SK-N-SH treated with all-trans-retinoic acid at 6 μM for 48 hours (cell line): ENCODE measurements at regions not wholly inside any gene's neighbourhood (a gene's known extent, or its start where the extent isn't known, plus 50 kb on each side); places are given as distances from the start of the nearest gene placed in this dataset.
"Not testable (repeated sequence)": the region's sequence is repeated elsewhere in the genome, so short reads cannot be mapped to it uniquely, and the experiment has no call there.

Source experiments
- ATAC-seq: fragments of 200-7000 bp; cut with Tn5 transposase; 3 replicates; pipeline ENCODE4 v1.9.1; 2020; ENCODE audit warnings: mild to moderate bottlenecking, moderate library complexity
- ARNTL ChIP-seq: fragments of 450-650 bp; formaldehyde crosslinking; IDR thresholded peaks from 2 replicates; pipeline ENCODE4 v1.5.0; 2020; ENCODE audit warnings: low read depth, mild to moderate bottlenecking, moderate library complexity, borderline replicate concordance
- BACH2 ChIP-seq: fragments of 250-450 bp; sonication (Bioruptor Pico); IDR thresholded peaks from 2 replicates; pipeline ENCODE4 v1.9.0; 2021; ENCODE audit warnings: mild to moderate bottlenecking, borderline replicate concordance
- CREB5 ChIP-seq: fragments of 250-450 bp; sonication (Bioruptor Pico); IDR thresholded peaks from 2 replicates; pipeline ENCODE4 v1.5.1; 2020; ENCODE audit warnings: low read depth, mild to moderate bottlenecking, moderate library complexity
- CSDC2 ChIP-seq: fragments of 250-450 bp; sonication (Bioruptor Pico); IDR thresholded peaks from 2 replicates; pipeline ENCODE4 v1.5.0; 2020; ENCODE audit warnings: mild to moderate bottlenecking, moderate library complexity
- ESRRG ChIP-seq: fragments of 250-450 bp; sonication (Bioruptor Pico); IDR thresholded peaks from 2 replicates; pipeline ENCODE4 v1.6.1; 2021; ENCODE audit warnings: mild to moderate bottlenecking
- GLIS3 ChIP-seq: fragments of 250-450 bp; sonication (Bioruptor Pico); IDR thresholded peaks from 2 replicates; pipeline ENCODE4 v1.5.0; 2020; ENCODE audit warnings: mild to moderate bottlenecking, moderate library complexity
- ISL1 ChIP-seq: fragments of 250-450 bp; sonication (Bioruptor Pico); IDR thresholded peaks from 2 replicates; pipeline ENCODE4 v2.1.2; 2022; ENCODE audit warnings: mild to moderate bottlenecking, moderate library complexity
- OSR1 ChIP-seq: fragments of 250-450 bp; sonication (Bioruptor Pico); IDR thresholded peaks from 2 replicates; pipeline ENCODE4 v1.8.0; 2022; ENCODE audit warnings: moderate library complexity, mild to moderate bottlenecking, inconsistent platforms
- PPARA ChIP-seq: fragments of 250-450 bp; sonication (Bioruptor Pico); IDR thresholded peaks from 2 replicates; pipeline ENCODE4 v1.5.0; 2020; ENCODE audit warnings: mild to moderate bottlenecking, borderline replicate concordance
- RARB ChIP-seq: fragments of 250-450 bp; sonication (Bioruptor Pico); IDR thresholded peaks from 2 replicates; pipeline ENCODE4 v1.8.0; 2021; ENCODE audit warnings: mild to moderate bottlenecking, moderate library complexity
- SNAI2 ChIP-seq: fragments of 250-450 bp; sonication (Bioruptor Pico); IDR thresholded peaks from 2 replicates; pipeline ENCODE4 v1.5.0; 2020; ENCODE audit warnings: mild to moderate bottlenecking, moderate library complexity
- TCF4 ChIP-seq: fragments of 250-450 bp; sonication (Bioruptor Pico); IDR thresholded peaks from 2 replicates; pipeline ENCODE4 v1.8.0; 2021; ENCODE audit warnings: mild to moderate bottlenecking, moderate library complexity, borderline replicate concordance
- TOX ChIP-seq: fragments of 250-450 bp; sonication (Bioruptor Pico); IDR thresholded peaks from 2 replicates; pipeline ENCODE4 v1.8.0; 2021; ENCODE audit warnings: mild to moderate bottlenecking, moderate library complexity, borderline replicate concordance
- ZC3H10 ChIP-seq: fragments of 250-450 bp; sonication (Bioruptor Pico); IDR thresholded peaks from 2 replicates; pipeline ENCODE4 v1.5.1; 2021; ENCODE audit warnings: mild to moderate bottlenecking, moderate library complexity
- ZFP3 ChIP-seq: fragments of 250-450 bp; sonication (Bioruptor Pico); IDR thresholded peaks from 2 replicates; pipeline ENCODE4 v1.5.0; 2020; ENCODE audit warnings: mild to moderate bottlenecking, moderate library complexity
- ZFP30 ChIP-seq: fragments of 450-650 bp; formaldehyde crosslinking; IDR thresholded peaks from 2 replicates; pipeline ENCODE4 v1.5.0; 2022; ENCODE audit warnings: mild to moderate bottlenecking, moderate library complexity
- ZNF70 ChIP-seq: fragments of 450-650 bp; formaldehyde crosslinking; IDR thresholded peaks from 2 replicates; pipeline ENCODE4 v1.5.0; 2020; ENCODE audit warnings: mild to moderate bottlenecking, moderate library complexity
- ZNF8 ChIP-seq: fragments of 450-650 bp; formaldehyde crosslinking; IDR thresholded peaks from 2 replicates; pipeline ENCODE4 v1.5.0; 2020; ENCODE audit warnings: mild to moderate bottlenecking, moderate library complexity
- TF ChIP-seq, protein P1 (sequence below): fragments of 250-450 bp; sonication (Bioruptor Pico); IDR thresholded peaks from 2 replicates; pipeline ENCODE4 v1.8.0; 2020; ENCODE audit warnings: mild to moderate bottlenecking, moderate library complexity, borderline replicate concordance
- TF ChIP-seq, protein P2 (sequence below): fragments of 250-450 bp; sonication (Bioruptor Pico); IDR thresholded peaks from 2 replicates; pipeline ENCODE4 v1.5.0; 2020; ENCODE audit warnings: mild to moderate bottlenecking, moderate library complexity

DNA sequence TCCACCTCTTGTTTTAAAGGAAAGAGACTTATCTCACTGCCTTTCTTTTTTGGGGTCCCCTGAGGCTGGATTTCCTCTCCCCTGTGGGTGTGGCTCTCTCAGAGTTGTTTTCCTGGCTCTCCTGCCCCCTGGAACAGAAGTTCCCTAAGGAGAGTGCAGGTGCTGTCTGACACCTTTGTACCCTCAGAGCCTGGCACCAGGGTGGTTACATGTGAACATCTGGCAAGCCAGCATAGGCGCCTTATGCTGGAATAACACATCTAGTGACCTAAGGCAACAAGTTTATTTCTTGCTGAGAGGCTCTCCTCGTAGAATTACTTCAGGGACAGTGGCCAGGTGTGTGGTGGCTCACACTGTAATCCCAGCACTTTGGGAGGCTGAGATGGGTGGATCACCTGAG lies 172.9 kb upstream of the PTCH1 start (continued):
- TF ChIP-seq, protein P1, sequence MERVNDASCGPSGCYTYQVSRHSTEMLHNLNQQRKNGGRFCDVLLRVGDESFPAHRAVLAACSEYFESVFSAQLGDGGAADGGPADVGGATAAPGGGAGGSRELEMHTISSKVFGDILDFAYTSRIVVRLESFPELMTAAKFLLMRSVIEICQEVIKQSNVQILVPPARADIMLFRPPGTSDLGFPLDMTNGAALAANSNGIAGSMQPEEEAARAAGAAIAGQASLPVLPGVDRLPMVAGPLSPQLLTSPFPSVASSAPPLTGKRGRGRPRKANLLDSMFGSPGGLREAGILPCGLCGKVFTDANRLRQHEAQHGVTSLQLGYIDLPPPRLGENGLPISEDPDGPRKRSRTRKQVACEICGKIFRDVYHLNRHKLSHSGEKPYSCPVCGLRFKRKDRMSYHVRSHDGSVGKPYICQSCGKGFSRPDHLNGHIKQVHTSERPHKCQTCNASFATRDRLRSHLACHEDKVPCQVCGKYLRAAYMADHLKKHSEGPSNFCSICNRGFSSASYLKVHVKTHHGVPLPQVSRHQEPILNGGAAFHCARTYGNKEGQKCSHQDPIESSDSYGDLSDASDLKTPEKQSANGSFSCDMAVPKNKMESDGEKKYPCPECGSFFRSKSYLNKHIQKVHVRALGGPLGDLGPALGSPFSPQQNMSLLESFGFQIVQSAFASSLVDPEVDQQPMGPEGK (CRISPR knock-in tag): no peak

DNA sequence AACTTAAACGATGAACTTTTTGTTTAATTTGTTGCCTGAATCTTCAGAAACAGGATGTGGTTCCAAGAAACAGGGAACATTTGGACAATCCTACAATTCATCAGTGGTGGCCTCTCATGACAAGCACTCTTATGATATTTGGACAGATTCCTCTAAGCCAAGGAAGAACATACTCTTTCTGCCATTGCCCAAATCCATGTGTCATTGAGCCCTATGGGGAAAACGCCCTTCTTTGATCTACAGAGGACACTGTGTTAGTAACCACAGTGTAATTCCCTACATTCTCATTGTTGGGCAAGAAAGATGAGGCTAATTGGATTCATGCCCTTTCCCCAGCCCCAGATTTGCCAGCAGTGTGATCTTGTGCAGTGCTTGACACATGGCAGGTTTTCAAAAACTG lies 167.7 kb upstream of the PTCH1 start:
- no peak for ATAC-seq
- TF ChIP-seq ZC3H10 (CRISPR knock-in tag) (no peak), ARNTL (CRISPR knock-in tag) (no peak), ZNF8 (no peak), RARB (no peak), SNAI2 (CRISPR knock-in tag) (no peak), GLIS3 (CRISPR knock-in tag) (no peak), ZFP30 (CRISPR knock-in tag) (no peak), ISL1 (no peak), ZNF70 (no peak), CREB5 (CRISPR knock-in tag) (no peak), ZFP3 (no peak), TCF4 (CRISPR knock-in tag) (no peak), PPARA (CRISPR knock-in tag) (no peak), ESRRG (CRISPR knock-in tag) (no peak)
- TF ChIP-seq, protein P2, sequence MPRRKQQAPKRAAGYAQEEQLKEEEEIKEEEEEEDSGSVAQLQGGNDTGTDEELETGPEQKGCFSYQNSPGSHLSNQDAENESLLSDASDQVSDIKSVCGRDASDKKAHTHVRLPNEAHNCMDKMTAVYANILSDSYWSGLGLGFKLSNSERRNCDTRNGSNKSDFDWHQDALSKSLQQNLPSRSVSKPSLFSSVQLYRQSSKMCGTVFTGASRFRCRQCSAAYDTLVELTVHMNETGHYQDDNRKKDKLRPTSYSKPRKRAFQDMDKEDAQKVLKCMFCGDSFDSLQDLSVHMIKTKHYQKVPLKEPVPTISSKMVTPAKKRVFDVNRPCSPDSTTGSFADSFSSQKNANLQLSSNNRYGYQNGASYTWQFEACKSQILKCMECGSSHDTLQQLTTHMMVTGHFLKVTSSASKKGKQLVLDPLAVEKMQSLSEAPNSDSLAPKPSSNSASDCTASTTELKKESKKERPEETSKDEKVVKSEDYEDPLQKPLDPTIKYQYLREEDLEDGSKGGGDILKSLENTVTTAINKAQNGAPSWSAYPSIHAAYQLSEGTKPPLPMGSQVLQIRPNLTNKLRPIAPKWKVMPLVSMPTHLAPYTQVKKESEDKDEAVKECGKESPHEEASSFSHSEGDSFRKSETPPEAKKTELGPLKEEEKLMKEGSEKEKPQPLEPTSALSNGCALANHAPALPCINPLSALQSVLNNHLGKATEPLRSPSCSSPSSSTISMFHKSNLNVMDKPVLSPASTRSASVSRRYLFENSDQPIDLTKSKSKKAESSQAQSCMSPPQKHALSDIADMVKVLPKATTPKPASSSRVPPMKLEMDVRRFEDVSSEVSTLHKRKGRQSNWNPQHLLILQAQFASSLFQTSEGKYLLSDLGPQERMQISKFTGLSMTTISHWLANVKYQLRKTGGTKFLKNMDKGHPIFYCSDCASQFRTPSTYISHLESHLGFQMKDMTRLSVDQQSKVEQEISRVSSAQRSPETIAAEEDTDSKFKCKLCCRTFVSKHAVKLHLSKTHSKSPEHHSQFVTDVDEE (CRISPR knock-in tag): no peak

GRCh38 chr9:95680306-95680705 lies 163.5 kb upstream of the PTCH1 start:
- ATAC-seq: not testable (repeated sequence)

DNA sequence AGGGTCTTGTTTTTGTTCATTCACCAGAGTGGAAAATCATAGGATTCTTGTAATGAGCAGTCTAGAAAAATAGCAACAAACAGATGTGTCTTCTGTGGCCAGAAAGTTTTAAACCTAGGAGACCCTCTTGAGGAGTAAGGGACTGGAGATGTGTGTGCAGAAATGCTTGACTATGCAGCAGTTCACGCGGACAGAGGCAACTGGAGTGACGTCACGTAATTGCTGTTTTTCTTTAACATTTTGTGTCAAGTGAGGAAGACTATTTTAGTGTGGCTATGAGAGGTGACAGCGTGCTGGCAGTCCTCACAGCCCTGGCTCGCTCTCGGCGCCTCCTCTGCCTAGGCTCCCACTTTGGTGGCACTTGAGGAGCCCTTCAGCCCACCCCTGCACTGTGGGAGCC lies 163.1 kb upstream of the PTCH1 start:
- ATAC-seq: no peak
- TF ChIP-seq BACH2 (CRISPR knock-in tag): no peak
- TF ChIP-seq RARB: no peak
- TF ChIP-seq, protein P1 (CRISPR knock-in tag): no peak
- TF ChIP-seq ZFP3: no peak
- no peak for TF ChIP-seq ZNF70
- TF ChIP-seq GLIS3 (CRISPR knock-in tag): no peak
- TF ChIP-seq ARNTL (CRISPR knock-in tag): no peak
- no peak for TF ChIP-seq TOX
- TF ChIP-seq, protein P2 (CRISPR knock-in tag): no peak
- no peak for TF ChIP-seq ZFP30 (CRISPR knock-in tag)
- no peak for TF ChIP-seq SNAI2 (CRISPR knock-in tag)
- no peak for TF ChIP-seq ISL1
- TF ChIP-seq ZNF8: no peak
- TF ChIP-seq PPARA (CRISPR knock-in tag): no peak
- no peak for TF ChIP-seq OSR1 (CRISPR knock-in tag)
- TF ChIP-seq ZC3H10 (CRISPR knock-in tag): no peak
- no peak for TF ChIP-seq CREB5 (CRISPR knock-in tag)
- no peak for TF ChIP-seq TCF4 (CRISPR knock-in tag)
- no peak for TF ChIP-seq CSDC2 (CRISPR knock-in tag)
